NCI-H2107 treated with DMSO at 0.1 percent for 48 hours (cell line): ENCODE measurements at regions not wholly inside any gene's neighbourhood (a gene's known extent, or its start where the extent isn't known, plus 50 kb on each side); places are given as distances from the start of the nearest gene placed in this dataset.

ENCODE experiments used
- DNase-seq: peaks from one replicate; lab custom pipeline; 2025; ENCODE audit not compliant: unreplicated experiment; lab: John Stamatoyannopoulos, UW

DNA sequence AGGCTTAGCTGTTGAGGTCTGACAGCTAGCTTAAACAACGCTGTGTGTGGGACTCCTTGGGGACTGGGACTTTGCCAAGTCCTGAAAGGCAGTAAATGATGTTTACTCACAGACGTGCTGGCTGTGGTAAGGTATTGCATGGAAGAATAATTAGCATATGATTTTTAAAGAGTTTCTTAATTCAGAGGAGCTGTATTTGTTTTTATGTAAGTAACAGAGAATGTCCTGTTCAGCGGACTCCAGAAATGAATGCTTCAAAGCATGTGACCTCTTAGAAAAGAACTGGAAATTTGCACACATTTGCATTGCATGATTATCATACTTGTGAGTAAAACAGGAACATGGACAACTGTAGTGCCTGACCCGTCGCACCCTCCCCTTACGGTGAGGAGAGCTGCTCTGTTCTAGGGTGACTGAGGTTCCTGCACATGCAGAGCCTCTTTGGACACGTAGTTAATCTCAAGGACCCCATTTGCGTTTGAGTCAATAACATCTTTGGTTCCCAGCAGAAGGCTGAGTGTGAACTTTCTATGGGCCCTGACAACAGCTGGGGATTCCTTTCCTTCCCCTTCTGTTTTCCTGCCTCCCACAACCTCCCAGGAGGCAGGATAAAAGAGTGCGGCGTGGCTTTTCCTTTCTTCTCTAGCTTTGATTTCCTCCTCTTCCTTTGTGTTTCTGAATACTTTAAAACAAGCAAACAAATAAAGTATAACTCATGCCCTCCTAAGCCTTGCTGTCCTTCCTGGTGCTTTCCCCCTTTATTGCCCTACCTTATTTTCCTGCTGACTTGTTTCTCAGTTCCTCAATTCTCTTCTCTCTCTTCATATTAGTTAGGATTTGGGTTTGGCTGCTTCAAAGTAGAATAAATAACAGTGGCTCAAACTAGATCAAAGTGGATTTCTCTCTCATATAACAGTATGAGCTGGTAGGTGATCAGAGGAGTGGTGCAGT, 157.2 kb upstream of the CD180 start:
- peak; percentile 66 for DNase-seq

DNA sequence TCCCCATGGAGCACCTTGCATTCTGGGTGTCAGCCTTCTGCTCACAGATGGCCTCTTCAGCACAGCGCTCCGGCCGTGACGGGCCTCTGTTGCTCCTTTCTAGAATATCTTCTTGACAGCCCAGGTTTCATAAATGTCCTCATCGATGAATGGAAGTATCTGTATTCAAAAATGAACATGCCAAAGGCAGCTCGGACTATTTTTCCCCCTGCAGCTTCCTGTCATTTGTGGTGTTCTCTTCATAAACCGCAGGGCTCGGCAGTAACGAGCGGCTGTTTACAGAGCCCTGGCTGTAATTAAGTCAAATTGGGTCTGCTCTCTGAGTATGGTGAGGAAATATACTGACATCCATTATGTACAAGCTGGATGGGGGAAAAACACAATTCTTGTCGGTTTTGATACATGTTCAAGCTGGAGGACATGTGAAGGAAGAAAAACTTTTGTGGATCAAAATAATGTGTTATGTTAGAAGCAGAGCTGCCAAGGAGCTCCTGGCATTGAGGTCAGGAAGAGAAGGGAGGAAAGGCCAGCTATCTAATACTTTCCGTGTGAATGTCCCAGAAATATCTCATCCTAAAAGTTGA, 154.1 kb upstream of the CD180 start:
- peak; percentile 64 for DNase-seq

DNA sequence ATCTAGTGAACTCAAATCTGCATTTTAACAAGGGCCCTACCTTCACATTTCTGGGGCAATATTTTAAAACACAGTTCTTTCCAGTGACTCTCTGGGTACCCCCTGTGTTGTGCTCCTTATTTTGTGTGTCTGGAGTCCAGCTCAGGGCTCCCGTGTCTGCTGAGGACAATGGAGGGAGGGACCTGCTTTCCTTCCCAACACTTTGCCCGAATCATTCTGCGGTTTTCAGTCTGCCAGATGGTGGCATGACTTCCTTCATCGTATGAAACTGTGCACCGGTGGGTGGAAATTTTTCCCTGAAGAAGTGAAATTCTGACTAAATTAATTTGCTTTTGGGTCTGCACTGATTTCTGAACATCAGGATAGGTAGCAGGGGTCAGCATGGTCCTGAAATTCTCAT, 153.6 kb upstream of the CD180 start:
- peak; percentile 69 for DNase-seq

DNA sequence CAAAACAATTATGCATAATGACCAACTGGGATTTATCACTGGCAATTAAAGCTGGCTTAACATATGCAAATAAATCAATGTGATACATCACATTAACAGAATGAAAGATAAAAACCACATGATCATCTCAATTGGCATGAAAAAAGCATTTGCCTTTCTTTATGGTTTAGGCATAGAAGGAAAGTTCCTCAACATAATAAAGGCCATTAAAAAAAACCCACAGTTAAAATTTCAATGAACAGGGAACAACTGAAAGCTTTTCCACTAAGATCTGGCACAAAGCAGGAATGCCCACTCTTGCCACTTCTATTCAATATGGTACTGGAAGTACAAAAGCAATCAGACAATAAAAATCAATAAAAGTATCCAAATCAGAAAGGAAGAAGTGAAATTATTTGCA, 151.2 kb upstream of the CD180 start:
- DNase-seq = no peak

DNA sequence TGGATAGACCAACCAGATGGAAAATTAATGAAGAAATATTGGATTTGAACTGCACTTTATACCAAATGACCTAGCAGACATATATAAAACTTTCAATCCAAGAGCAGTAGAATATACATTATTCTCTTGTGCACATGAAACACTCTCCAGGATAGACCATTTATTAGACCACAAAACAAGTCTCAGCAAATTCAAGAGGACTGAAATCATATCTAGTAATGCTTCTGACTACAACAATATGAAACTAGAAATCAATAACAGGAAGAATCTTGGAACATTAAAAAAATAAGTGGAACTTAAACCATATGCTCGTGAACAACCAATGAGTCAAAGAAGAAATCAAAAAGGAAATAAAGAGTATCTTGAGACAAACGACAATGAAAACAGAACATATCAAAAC, 150.0 kb upstream of the CD180 start:
- no peak for DNase-seq

DNA sequence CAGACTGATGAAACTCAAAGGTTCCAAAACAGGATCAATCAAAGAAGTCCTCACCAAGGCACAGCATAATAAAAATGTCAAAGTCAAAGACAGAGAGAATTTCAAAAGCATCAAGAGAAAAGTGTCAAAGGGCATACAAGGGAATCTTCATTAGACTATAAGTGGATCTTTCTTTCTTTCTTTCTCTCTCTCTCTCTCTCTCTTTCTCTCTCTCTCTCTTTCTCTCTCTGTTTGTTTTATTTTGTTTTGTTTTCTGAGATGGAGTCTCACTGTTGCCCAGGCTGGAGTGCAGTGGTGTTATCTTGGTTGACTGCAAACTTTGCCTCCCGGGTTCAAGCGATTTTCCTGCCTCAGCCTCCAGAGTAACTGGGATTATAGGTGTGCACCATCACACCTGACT, 148.3 kb upstream of the CD180 start:
- no peak for DNase-seq

DNA sequence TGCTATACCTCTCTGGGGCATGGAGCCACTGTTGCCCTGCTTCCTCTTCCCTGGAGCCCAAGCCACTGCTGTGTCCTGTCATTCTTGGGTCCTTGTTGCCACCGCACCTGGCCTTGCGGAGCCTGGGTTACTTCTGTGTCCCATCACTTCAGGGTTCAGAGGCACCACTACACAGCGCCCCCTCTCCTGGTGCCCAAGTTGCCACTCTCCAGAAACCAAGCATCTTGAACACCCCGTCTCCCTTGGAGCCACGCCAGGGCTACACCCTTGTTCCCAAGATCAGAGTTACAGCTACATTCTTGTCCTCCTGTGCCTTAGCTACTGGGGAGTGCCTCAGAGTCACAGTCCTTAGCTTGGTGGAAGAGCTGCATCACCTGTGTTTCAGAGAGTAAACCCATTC, 147.2 kb upstream of the CD180 start:
- no peak for DNase-seq

DNA sequence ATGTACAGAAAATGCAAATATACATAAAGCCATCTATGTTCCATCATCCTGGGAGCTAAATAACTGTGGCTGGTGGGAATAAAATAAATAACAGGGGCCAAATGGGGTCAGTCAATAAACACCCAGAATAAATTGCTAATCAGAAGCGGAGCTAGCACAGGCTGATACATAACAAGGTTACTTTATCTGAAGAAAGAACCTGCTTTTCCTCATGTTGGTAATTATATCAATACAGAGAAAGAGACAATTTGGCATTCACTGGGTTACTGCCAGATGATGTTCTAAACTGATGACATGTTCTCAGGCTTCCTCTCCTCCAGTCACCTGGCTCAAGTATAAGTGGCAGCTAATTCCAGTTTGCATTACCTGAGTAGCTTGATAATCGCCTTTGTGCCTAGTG, 144.9 kb upstream of the CD180 start:
- DNase-seq = no peak

DNA sequence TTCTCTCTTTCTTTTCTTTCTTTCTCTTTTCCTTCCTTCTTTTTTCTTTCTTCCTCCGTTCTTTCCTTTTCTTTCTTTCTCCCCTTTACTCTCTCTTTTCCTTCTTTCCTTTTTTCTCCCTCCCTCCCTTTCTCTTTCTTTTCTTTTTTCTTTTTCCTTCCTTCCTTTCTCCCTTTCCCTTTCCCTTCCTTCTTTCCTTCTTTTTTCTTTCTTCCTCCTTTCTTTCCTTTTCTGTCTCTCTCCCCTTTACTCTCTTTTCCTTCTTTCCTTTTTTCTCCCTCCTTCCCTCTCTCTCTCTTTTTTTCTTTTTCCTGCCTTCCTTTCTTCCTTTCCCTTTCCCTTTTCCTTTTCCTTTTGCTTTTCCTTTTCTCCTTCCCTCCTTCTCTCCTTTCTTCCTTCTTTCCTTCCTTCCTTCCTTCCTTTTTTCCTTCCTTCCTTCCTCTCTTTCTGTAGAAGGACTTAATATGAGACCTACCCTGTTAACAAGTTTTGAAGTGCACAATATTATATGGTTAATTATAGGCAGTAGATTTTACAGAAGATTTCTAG, 142.7 kb upstream of the CD180 start:
- no peak for DNase-seq

DNA sequence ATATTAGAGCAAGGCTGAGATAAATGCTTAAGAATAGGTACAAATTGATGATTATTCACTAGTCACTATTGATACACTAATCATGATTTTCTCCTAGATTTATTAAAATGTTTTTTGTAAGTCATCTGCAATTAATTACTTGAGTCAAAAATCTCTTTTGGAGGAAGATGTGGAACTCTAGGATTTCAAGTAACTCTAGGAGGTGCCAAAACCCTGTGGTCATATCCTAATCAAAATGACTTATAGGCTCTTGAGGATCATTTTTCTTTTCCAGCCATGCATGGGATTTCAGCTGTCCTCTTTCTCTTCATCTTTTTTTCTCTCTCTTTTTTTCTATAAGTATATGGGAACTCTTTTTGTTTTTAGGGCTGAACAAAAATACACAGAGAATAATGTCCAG, 141.8 kb upstream of the CD180 start:
- no peak for DNase-seq

DNA sequence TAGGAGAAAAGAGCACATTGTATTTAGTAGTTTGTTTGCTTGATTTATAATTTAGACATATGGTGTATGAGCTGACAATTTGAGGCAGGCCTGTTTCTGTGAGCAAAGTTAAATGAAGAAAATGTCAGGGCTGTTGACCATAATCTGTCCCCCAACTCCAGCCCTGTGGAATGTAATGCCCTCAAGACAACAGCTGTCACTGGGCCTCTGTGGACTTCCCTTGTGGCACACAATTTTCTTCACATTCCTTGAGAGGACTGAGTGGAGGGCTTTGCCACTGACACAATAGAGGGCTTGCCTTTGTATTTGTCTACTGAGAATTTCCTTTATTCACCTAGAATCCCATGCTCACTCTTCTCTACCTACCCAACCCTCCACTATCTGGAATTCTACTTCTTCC, 141.2 kb upstream of the CD180 start:
- no peak for DNase-seq

DNA sequence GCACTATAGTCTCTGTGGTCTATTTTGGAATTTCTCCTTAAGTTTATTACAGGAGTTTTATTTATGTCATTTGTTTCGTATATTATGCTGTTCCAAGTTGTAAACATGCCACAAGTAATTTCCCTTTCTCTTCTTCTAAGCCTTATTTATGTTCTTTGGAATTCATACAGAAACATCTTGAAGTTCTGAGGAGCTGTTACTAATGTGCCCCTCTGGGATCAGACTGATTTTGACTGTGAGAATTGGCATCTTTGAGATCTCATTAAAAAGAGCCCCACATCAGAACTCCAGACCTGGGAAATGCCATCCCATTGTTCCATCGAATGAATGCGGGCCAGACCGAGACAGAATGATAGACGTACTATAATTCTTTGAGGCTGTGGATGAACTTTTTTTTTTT, 138.8 kb upstream of the CD180 start:
- no peak for DNase-seq

DNA sequence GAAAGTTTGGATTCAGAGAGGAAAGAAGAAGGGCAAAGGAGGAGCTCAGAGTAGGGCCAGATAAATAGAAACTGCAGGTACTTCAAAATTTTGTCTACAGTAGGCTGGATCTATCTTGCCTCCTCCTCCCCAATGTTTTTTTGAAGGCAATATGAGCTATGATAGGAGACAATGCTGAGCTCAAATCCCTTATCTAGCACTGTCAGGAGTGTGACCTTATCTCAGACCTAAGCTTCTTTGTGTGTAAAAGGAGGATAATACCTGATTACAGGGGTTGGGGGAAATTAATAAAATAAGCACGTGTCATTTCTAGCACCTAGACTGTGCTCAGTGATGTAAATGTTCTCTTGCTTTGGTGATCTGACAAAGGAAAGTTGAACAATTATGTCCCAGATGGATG, 137.8 kb upstream of the CD180 start:
- no peak for DNase-seq

DNA sequence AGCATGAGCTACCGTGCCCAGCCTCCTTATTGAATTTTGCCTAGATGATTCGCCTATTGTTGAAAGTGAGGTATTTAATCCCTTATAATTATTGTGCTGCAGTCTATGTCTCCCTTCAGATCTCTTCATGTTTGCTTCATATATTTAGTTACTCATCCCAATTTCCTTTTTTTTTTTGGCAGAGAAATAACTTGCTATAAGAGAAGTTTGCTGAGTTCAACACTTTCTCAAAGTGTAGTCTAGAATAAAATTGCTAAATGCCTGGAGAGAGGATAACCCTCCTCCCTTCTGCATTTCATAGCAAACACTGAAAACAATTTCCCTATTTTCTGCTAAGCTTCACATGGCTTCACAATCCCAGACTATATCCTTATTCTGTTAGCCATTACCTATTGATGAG, 136.6 kb upstream of the CD180 start:
- DNase-seq = no peak

DNA sequence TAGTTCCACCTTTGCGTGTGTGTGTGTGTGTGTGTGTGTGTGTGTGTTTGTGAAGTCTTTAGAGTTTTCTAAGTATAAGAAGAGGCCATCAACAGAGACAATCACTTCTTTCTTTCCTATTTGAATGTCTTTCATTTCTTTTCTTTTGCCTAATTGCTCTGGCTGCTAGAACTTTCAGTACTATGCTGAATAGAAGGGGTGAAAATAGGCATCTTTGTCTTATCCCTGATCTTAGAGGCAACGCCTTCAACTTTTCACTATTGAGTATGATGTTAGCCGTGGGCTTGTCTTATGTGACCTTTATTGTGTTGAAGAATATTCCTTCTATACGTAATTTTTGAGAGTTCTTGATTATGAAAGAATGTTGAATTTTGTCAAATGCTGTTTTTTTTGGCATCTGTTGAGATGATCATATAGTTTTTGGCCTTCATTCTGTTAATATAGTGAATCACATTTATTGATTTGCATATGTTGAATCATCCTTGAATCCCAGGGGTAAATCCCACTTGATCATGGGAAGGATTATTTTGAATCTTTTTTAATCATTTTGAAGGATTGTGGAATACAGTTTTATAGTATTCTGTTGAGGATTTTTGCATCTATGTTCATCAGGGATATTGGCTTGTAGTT, 134.8 kb upstream of the CD180 start:
- no peak for DNase-seq

DNA sequence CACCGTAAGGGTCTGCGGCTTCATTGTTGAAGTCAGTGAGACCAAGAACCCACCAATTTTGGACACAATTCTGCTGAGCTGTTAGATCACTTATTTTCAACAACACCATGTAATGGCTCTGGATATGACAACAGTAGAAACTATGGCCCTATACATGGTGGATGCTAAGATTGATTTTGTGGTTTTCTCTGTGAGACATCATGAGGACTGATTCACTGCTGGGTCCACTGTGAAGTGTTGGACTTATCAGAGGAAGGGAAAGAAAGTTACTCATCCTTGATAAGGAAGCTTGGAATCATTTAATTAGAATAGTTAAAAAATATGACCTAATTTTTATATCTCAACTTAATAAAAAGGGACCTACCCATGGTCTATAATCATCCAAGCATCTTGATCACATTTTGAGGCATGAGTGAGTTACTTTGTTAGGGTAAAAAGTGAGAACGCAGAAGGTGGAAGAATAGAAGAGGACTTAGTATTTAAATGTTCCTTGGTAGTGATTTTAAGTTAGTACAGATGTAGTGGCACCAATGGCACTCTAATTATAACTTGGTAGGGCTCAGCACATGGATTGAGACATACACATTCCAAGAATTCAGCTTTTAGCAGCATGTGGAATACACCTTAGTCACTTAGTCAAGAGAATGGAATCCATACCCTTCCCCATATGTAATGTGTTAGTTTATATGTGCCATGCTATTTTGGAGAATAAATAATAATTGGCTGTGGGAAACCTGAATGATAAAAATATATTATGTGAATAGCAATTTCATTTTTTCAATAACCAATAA, 123.5 kb upstream of the CD180 start:
- DNase-seq = no peak

DNA sequence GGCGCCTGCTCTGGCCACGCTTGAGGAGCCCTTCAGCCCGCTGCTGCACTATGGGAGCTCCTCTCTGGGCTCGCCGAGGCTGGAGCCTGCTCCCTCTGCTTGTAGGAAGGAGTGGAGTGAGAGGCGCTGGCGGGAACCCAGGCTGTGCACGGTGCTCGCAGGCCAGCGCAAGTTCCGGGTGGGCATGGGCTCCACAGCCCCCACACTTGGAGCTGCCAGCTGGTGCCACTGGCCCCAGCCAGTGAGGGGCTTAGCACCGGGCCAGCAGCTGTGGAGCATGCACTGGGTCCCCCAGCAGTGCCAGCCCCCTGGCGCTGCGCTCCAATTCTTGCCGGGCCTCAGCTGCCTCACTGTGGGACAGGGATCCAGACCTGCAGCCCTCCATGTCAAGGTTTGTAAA, 122.1 kb upstream of the CD180 start:
- DNase-seq = no peak

DNA sequence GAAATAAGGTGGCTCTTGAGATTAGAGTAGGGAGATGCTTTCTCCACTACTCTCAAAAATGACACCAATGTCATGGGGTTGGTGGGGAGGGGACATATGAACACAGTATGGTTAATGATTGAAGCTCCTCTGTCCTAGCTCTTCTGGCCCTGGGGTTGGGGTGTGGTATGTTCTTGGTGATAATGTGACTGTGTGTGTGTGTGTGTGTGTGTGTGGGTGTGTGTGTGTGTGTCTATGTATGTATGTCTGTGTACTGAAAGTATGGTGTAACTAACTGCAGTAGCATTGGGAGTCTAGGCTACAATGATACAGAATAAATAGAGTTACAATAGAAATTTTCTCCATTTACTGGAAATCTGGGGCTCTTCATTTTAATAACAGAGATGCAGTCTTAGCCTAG, 121.0 kb upstream of the CD180 start:
- DNase-seq = no peak

DNA sequence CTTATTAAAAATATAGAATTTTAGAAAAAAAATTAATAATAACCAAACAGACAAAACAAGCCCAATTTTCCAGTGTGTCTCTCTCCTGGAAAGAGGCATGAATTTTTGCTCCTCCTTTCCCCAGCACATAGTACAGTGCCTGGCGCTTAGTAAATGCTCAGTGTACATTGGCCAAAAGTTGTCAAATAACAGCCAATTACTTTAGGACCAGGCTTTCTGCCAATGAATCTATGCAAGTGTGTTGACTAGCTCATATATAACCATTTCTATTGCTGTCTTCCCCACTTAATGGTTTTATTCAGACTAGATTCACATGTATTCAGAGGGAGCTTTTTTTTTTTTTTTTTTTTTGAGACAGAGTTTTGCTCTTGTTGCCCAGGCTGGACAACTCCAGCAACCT, 120.1 kb upstream of the CD180 start:
- no peak for DNase-seq

DNA sequence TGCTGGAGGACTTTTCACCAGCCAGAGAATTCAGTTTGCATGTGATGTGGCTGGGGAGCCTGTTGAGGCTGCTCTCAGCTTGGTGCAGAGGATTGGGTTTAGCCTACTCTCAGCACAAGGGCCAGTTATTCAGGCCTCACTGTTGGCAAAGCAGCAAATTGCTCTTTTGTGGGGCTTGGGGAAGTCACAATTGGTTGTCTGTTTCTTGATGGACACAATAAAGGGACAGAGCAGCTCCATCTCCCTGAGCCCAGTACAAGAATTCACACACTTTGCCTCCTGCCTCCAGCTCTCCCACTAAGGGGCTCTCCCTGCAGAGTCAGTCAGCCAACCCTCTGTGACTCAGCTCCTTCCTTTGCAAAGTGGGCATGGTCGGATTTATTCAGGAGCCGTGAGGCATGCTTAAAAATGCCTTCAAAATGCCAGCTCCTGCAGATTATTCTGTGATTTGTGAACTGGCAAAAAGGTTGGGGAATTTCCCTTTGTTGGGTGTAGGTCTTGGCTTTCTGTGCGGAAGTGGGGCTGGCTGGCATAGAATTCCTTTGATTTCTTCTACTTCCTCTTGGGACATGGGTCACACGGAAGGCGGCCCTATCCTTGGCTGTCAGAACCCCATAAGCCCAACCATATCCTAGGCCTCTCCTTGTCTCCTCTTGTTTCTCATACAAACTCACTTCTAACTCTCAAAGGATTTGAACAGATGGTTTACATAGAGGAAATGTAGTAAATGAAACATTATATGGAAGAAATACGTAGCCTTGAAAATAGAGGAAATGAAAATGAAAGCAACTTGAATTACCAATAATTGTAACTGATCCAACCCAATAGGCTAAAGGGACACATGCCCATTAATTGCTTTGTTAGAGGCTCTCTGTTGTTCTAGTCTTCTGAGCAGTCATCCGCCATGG, 118.7 kb upstream of the CD180 start:
- DNase-seq = no peak
